HepG2 (cell line): ENCODE measurements at regions not wholly inside any gene's neighbourhood (a gene's known extent, or its start where the extent isn't known, plus 50 kb on each side); places are given as distances from the start of the nearest gene placed in this dataset.

Source experiments
- ATAC-seq: fragments of 200-7000 bp; cut with Tn5 transposase; 3 replicates; pipeline ENCODE4 v1.9.1; 2020; ENCODE audit warnings: mild to moderate bottlenecking, moderate library complexity
- BruUV-seq: library from RNA; stranded (reverse); fragments of 400-500 nt; replicated peaks from 2 replicates; lab custom pipeline; 2021; lab: Mats Ljungman, UMichigan
- CTCF ChIA-PET: fragments of 300-600 bp; formaldehyde crosslinking; extraction: SDS; loops from one replicate; lab custom pipeline; 2021; ENCODE audit warnings: low total read pairs, inconsistent platforms, low intra/inter-chr PET ratio; lab: Yijun Ruan, JAX
- POLR2A ChIA-PET: fragments of 350-600 bp; sonication (Branson Sonifier 250); formaldehyde crosslinking; loops from one replicate; lab custom pipeline; 2020; ENCODE audit warnings: antibody characterized with exemption, inconsistent platforms; lab: Yijun Ruan, JAX
- DNase-seq: peaks from one replicate; pipeline ENCODE4 v3.0.0-alpha.2; 2015; ENCODE audit warnings: low spot score
- FAIRE-seq: peaks from 3 replicates; lab custom pipeline; 2011; peaks lifted over from hg19 to GRCh38; lab: Jason Lieb, UNC
- H2AFZ ChIP-seq: one replicate; pipeline ENCODE4 v1.6.1; 2011; ENCODE audit warnings: low read length, inconsistent platforms
- H3K27ac ChIP-seq: fragments of 300-600 bp; 3 replicates; pipeline ENCODE4 v1.8.0; 2011; ENCODE audit warnings: mixed run types, mild to moderate bottlenecking, mixed read lengths, low read length, inconsistent platforms; ENCODE audit not compliant: insufficient read depth; ENCODE audit errors: extremely low read length
- H3K27me3 ChIP-seq, 2 experiments: fragments of 200-600 bp in 1 of 2; 2 replicates in 1 of 2; 3 replicates in 1 of 2; pipeline versions ENCODE4 v1.6.0 to v1.8.0; 2011; ENCODE audit warnings: low read length in 2 of 2, mild to moderate bottlenecking in 2 of 2, moderate library complexity in 2 of 2, inconsistent platforms in 1 of 2; ENCODE audit not compliant: insufficient read depth in 2 of 2, control insufficient read depth in 1 of 2
- H3K36me3 ChIP-seq, 2 experiments: fragments of 200-600 bp in 1 of 2; replicated peaks in 1 of 2; 2 replicates in 1 of 2; 3 replicates in 1 of 2; pipeline versions ENCODE4 v1.5.1 to v1.8.0; 2011; ENCODE audit warnings: low read length in 2 of 2, inconsistent platforms in 1 of 2; ENCODE audit not compliant: insufficient read depth in 2 of 2, control insufficient read depth in 1 of 2
- H3K4me1 ChIP-seq: 2 replicates; pipeline ENCODE4 v1.5.1; 2012; ENCODE audit warnings: low read length, inconsistent platforms; ENCODE audit not compliant: insufficient read depth
- H3K4me2 ChIP-seq: 2 replicates; pipeline ENCODE4 v1.6.0; 2011; ENCODE audit warnings: low read depth, low read length, inconsistent platforms
- H3K4me3 ChIP-seq, 3 experiments: fragments of 200-600 bp in 1 of 3; sonication (generic), shearing (Covaris generic) in 1 of 3; replicated peaks in 1 of 3; 2 replicates each; pipeline ENCODE4 v1.5.1; 2011 to 2016; ENCODE audit warnings: low read length in 3 of 3, inconsistent platforms in 2 of 3, low read depth in 2 of 3, mild to moderate bottlenecking in 2 of 3, control low read depth in 1 of 3, mixed read lengths in 1 of 3; ENCODE audit not compliant: insufficient read depth in 1 of 3
- H3K79me2 ChIP-seq: one replicate; pipeline ENCODE4 v1.6.1; 2011; ENCODE audit warnings: low read length, inconsistent platforms; ENCODE audit not compliant: insufficient read depth
- H3K9ac ChIP-seq: 2 replicates; pipeline ENCODE4 v1.6.0; 2011; ENCODE audit warnings: mild to moderate bottlenecking, low read depth, low read length, inconsistent platforms; ENCODE audit not compliant: insufficient read depth
- H3K9me3 ChIP-seq: 2 replicates; pipeline ENCODE4 v1.5.1; 2012; ENCODE audit warnings: mild to moderate bottlenecking, low read length
- H4K20me1 ChIP-seq: 2 replicates; pipeline ENCODE4 v1.6.0; 2011; ENCODE audit warnings: inconsistent platforms, mild to moderate bottlenecking, low read length, moderate library complexity; ENCODE audit not compliant: insufficient read depth
- BCL3 ChIP-seq: sonication (generic); formaldehyde crosslinking; IDR thresholded peaks from 2 replicates; pipeline ENCODE4 v1.5.1; 2020; ENCODE audit warnings: mild to moderate bottlenecking, missing genetic modification reagents, moderate library complexity
- GPN1 ChIP-seq: sonication (generic); formaldehyde crosslinking; IDR thresholded peaks from 2 replicates; pipeline ENCODE4 v1.5.1; 2020; ENCODE audit warnings: missing genetic modification reagents, borderline replicate concordance
- NR1H2 ChIP-seq: sonication (generic); formaldehyde crosslinking; IDR thresholded peaks from 2 replicates; pipeline ENCODE4 v1.8.1; 2022; ENCODE audit warnings: low read depth, missing genetic modification reagents, borderline replicate concordance
- RARG ChIP-seq: sonication (generic); formaldehyde crosslinking; IDR thresholded peaks from 2 replicates; pipeline ENCODE4 v1.4.0; 2020; ENCODE audit warnings: low read depth, mild to moderate bottlenecking, missing genetic modification reagents
- ZNF546 ChIP-seq: sonication (generic); formaldehyde crosslinking; conservative IDR thresholded peaks from 2 replicates; pipeline ENCODE4 v1.8.1; 2023; ENCODE audit warnings: mild to moderate bottlenecking, missing genetic modification reagents
- ZNF607 ChIP-seq: sonication (generic); formaldehyde crosslinking; IDR thresholded peaks from 2 replicates; pipeline ENCODE4 v1.5.1; 2020; ENCODE audit warnings: missing genetic modification reagents, mild to moderate bottlenecking, borderline replicate concordance
- ZNF713 ChIP-seq: sonication (generic); formaldehyde crosslinking; IDR thresholded peaks from 2 replicates; pipeline ENCODE4 v1.4.0; 2020; ENCODE audit warnings: mild to moderate bottlenecking, missing genetic modification reagents
- WGBS: methylation state at CpG from one replicate; pipeline ENCODE4 v1.1.6; 2017; ENCODE audit warnings: low lambda C conversion rate; 5-methylcytosine and 5-hydroxymethylcytosine counted together
- in situ Hi-C: cut with HindIII; loops from 2 replicates; pipeline ENCODE4 v1.10.0; 2017; ENCODE audit warnings: low pct_unique_long_range_greater_than_20kb; ENCODE audit not compliant: extremely low pct_ligation_motif_present
- intact Hi-C: fragments of 100-400 bp; cut with micrococcal nuclease; formaldehyde crosslinking; loops from one replicate; pipeline ENCODE4 v1.10.0; 2022; ENCODE audit not compliant: unreplicated experiment

- ChIA-PET CTCF (no interaction called here), POLR2A (no interaction called here)
- ATAC-seq (no peak), FAIRE-seq (no peak), DNase-seq (no peak)
- no peaks in the 10 kb centered on the region for H3K36me3 ChIP-seq
- H3K4me1 ChIP-seq: no peaks in the 10 kb centered on the region
- WGBS: 50% methylated on average over 1 of the region's 1 CpG
- H3K4me3 ChIP-seq: no peak overlapping the region
- no peaks in the 10 kb centered on the region for H3K79me2 ChIP-seq
- H3K9me3 ChIP-seq: no peaks in the 10 kb centered on the region
- H3K27me3 ChIP-seq: no peaks in the 10 kb centered on the region
- BruUV-seq: no TSS peak
- TF ChIP-seq ZNF607 (CRISPR knock-in tag) (no peak), BCL3 (CRISPR knock-in tag) (no peak), GPN1 (no peak)
- no peak overlapping the region for H3K27ac ChIP-seq
- intact Hi-C loops: no loop called here
- H4K20me1 ChIP-seq: no peaks in the 10 kb centered on the region
- no peak overlapping the region for H3K9ac ChIP-seq
- in situ Hi-C loops: no loop called here
- no peak overlapping the region for H2AFZ ChIP-seq
- H3K4me2 ChIP-seq: no peak overlapping the region
Observed at GRCh38 chr5:67425514-67425913, 228.9 kb upstream of the CD180 start.

GRCh38 chr5:67417839-67418238, 221.2 kb upstream of the CD180 start:
- no peaks in the 10 kb centered on the region for H3K79me2 ChIP-seq
- ATAC-seq (no peak), DNase-seq (no peak), FAIRE-seq (no peak)
- H3K36me3 ChIP-seq: no peaks in the 10 kb centered on the region
- no peak for TF ChIP-seq ZNF713
- TF ChIP-seq NR1H2 (CRISPR knock-in tag): no peak
- TF ChIP-seq ZNF546 (CRISPR knock-in tag): no peak
- no peak for TF ChIP-seq RARG (CRISPR knock-in tag)
- H3K4me3 ChIP-seq: no peak overlapping the region
- no peak overlapping the region for H3K9ac ChIP-seq
- ChIA-PET CTCF (no interaction called here), POLR2A (no interaction called here)
- H3K27ac ChIP-seq: no peak overlapping the region
- in situ Hi-C loops (no loop called here), intact Hi-C loops (no loop called here)
- H3K27me3 ChIP-seq: no peaks in the 10 kb centered on the region
- no peak overlapping the region for H2AFZ ChIP-seq
- 36% methylated on average over 2 of the region's 2 CpGs for WGBS
- no peaks in the 10 kb centered on the region for H3K4me1 ChIP-seq
- no peak overlapping the region for H3K4me2 ChIP-seq
- no TSS peak for BruUV-seq
- H3K9me3 ChIP-seq: no peaks in the 10 kb centered on the region
- no peaks in the 10 kb centered on the region for H4K20me1 ChIP-seq
